HEK293 (cell line): ENCODE measurements at regions not wholly inside any gene's neighbourhood (a gene's known extent, or its start where the extent isn't known, plus 50 kb on each side); places are given as distances from the start of the nearest gene placed in this dataset.

Source experiments
- CTCF ChIA-PET: fragments of 350-600 bp; formaldehyde crosslinking; extraction: SDS; loops from one replicate; lab custom pipeline; 2021; ENCODE audit warnings: antibody characterized with exemption; lab: Yijun Ruan, JAX
- POLR2A ChIA-PET: fragments of 300-600 bp; formaldehyde crosslinking; extraction: SDS; loops from one replicate; lab custom pipeline; 2020; ENCODE audit warnings: antibody characterized with exemption, inconsistent platforms; lab: Yijun Ruan, JAX
- H3K27ac ChIP-seq: fragments of 200-500 bp; sonication (Bioruptor generic); 2 replicates; pipeline ENCODE4 v1.5.1; 2014; ENCODE audit warnings: low read depth, low read length, control low read depth, inconsistent platforms; ENCODE audit errors: extremely low read depth
- H3K36me3 ChIP-seq, 2 experiments: fragments of 200-500 bp in 1 of 2; sonication (Bioruptor generic) in 1 of 2; 1 replicate in 1 of 2; 2 replicates in 1 of 2; pipeline ENCODE4 v1.5.1; 2014 to 2017; ENCODE audit warnings: inconsistent platforms in 2 of 2, low read length in 2 of 2; ENCODE audit not compliant: control insufficient read depth in 2 of 2, insufficient read depth in 1 of 2
- H3K4me1 ChIP-seq: fragments of 200-500 bp; sonication (Bioruptor generic); 2 replicates; pipeline ENCODE4 v1.5.1; 2014; ENCODE audit warnings: mild to moderate bottlenecking, low read length, inconsistent platforms; ENCODE audit not compliant: control insufficient read depth, insufficient read depth
- H3K4me3 ChIP-seq: 2 replicates; pipeline ENCODE4 v1.5.1; 2011; ENCODE audit warnings: low read depth, mild to moderate bottlenecking, control low read depth, low read length, moderate library complexity
- H3K9me3 ChIP-seq: fragments of 200-500 bp; sonication (Bioruptor generic); 2 replicates; pipeline ENCODE4 v1.5.1; 2014; ENCODE audit warnings: low read depth, low read length, inconsistent platforms; ENCODE audit not compliant: control insufficient read depth, insufficient read depth
- SCRT1 ChIP-seq: fragments of 450-650 bp; formaldehyde crosslinking; IDR thresholded peaks from 2 replicates; pipeline ENCODE4 v1.5.1; 2016; ENCODE audit warnings: missing biosample characterization, missing genetic modification characterization, borderline replicate concordance
- TRIM28 ChIP-seq: IDR thresholded peaks from 2 replicates; pipeline ENCODE4 v1.6.1; 2011; ENCODE audit warnings: low read length, control low read depth, borderline replicate concordance
- ZBTB1 ChIP-seq: fragments of 450-650 bp; formaldehyde crosslinking; IDR thresholded peaks from 2 replicates; pipeline ENCODE4 v1.5.1; 2016; ENCODE audit warnings: missing biosample characterization, missing genetic modification characterization
- ZBTB17 ChIP-seq: fragments of 450-650 bp; formaldehyde crosslinking; IDR thresholded peaks from 2 replicates; pipeline ENCODE4 v1.5.1; 2016; ENCODE audit warnings: missing biosample characterization, missing genetic modification characterization
- ZNF140 ChIP-seq: fragments of 450-650 bp; formaldehyde crosslinking; IDR thresholded peaks from 2 replicates; pipeline ENCODE4 v1.5.1; 2016; ENCODE audit warnings: missing biosample characterization, missing genetic modification characterization
- ZNF157 ChIP-seq: fragments of 450-650 bp; formaldehyde crosslinking; IDR thresholded peaks from 2 replicates; pipeline ENCODE4 v1.5.1; 2016; ENCODE audit warnings: missing biosample characterization, missing genetic modification characterization
- ZNF174 ChIP-seq: fragments of 450-650 bp; formaldehyde crosslinking; IDR thresholded peaks from 2 replicates; pipeline ENCODE4 v1.5.0; 2017; ENCODE audit warnings: missing biosample characterization, mild to moderate bottlenecking, missing genetic modification characterization
- ZNF184 ChIP-seq: fragments of 450-650 bp; IDR thresholded peaks from 2 replicates; pipeline ENCODE4 v1.5.1; 2018; ENCODE audit warnings: missing biosample characterization, mild to moderate bottlenecking, missing genetic modification characterization
- ZNF19 ChIP-seq: fragments of 450-650 bp; formaldehyde crosslinking; IDR thresholded peaks from 2 replicates; pipeline ENCODE4; 2016; ENCODE audit warnings: missing biosample characterization, missing genetic modification characterization, low read depth
- ZNF211 ChIP-seq: fragments of 450-650 bp; formaldehyde crosslinking; IDR thresholded peaks from 2 replicates; pipeline ENCODE4 v1.5.1; 2016; ENCODE audit warnings: low read depth, missing biosample characterization, missing genetic modification characterization
- ZNF248 ChIP-seq: fragments of 450-650 bp; formaldehyde crosslinking; IDR thresholded peaks from 2 replicates; pipeline ENCODE4 v1.5.1; 2017; ENCODE audit warnings: missing biosample characterization, missing genetic modification characterization
- ZNF311 ChIP-seq: fragments of 450-650 bp; formaldehyde crosslinking; IDR thresholded peaks from 2 replicates; pipeline ENCODE4 v1.5.1; 2017; ENCODE audit warnings: missing biosample characterization, missing genetic modification characterization, borderline replicate concordance
- ZNF768 ChIP-seq: fragments of 450-650 bp; formaldehyde crosslinking; IDR thresholded peaks from 2 replicates; pipeline ENCODE4 v1.5.1; 2018; ENCODE audit warnings: missing biosample characterization, mild to moderate bottlenecking, missing genetic modification characterization
- ZNF791 ChIP-seq: fragments of 450-650 bp; formaldehyde crosslinking; IDR thresholded peaks from 2 replicates; pipeline ENCODE4 v1.5.1; 2016; ENCODE audit warnings: missing biosample characterization, missing genetic modification characterization
- ZSCAN30 ChIP-seq: fragments of 450-650 bp; IDR thresholded peaks from 2 replicates; pipeline ENCODE4 v1.5.1; 2018; ENCODE audit warnings: missing biosample characterization, mild to moderate bottlenecking, missing genetic modification characterization, moderate library complexity
- TF ChIP-seq, protein P1 (sequence below): fragments of 450-650 bp; formaldehyde crosslinking; IDR thresholded peaks from 2 replicates; pipeline ENCODE4 v1.5.1; 2016; ENCODE audit warnings: missing biosample characterization, missing genetic modification characterization
- TF ChIP-seq, protein P2 (sequence below): fragments of 450-650 bp; formaldehyde crosslinking; IDR thresholded peaks from 2 replicates; pipeline ENCODE4 v1.5.1; 2016; ENCODE audit warnings: missing biosample characterization, missing genetic modification characterization
- TF ChIP-seq, protein P3 (sequence below): fragments of 450-650 bp; formaldehyde crosslinking; IDR thresholded peaks from 2 replicates; pipeline ENCODE4 v1.5.1; 2016; ENCODE audit warnings: missing biosample characterization, missing genetic modification characterization
- TF ChIP-seq, protein P4 (sequence below): fragments of 450-650 bp; formaldehyde crosslinking; IDR thresholded peaks from 2 replicates; pipeline ENCODE4 v1.5.1; 2016; ENCODE audit warnings: missing biosample characterization, missing genetic modification characterization
- TF ChIP-seq, protein P5 (sequence below): fragments of 450-650 bp; formaldehyde crosslinking; optimal IDR thresholded peaks from 2 replicates; pipeline ENCODE3; 2016; ENCODE audit warnings: missing biosample characterization, mild to moderate bottlenecking, missing genetic modification characterization
- TF ChIP-seq, protein P6 (sequence below): fragments of 450-650 bp; IDR thresholded peaks from 2 replicates; pipeline ENCODE4 v1.5.1; 2018; ENCODE audit warnings: missing biosample characterization, mild to moderate bottlenecking, missing genetic modification characterization

DNA sequence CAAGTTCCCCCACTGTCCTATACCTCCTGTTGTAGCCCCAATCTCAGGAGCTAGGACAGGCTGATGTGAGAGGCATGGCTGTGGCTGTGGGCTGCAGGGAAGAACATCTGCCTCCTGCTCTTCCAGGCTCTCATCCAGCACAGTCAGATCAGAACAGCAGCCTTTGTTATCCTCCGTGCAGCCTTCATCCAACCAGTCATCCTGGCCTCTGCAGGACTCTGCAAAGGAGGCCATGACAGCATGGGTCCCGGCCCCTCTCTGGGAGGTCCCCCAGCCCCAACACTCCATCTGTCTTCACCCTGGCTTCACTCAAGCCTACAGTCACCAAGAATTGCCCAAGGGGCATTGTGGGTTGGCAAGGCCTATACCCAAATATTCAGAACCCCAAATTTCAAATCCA is 223.2 kb upstream of the COPS8 start (continued):
- TF ChIP-seq ZBTB17 (tag by site-specific recombination) = no peak
- TF ChIP-seq, protein P1, sequence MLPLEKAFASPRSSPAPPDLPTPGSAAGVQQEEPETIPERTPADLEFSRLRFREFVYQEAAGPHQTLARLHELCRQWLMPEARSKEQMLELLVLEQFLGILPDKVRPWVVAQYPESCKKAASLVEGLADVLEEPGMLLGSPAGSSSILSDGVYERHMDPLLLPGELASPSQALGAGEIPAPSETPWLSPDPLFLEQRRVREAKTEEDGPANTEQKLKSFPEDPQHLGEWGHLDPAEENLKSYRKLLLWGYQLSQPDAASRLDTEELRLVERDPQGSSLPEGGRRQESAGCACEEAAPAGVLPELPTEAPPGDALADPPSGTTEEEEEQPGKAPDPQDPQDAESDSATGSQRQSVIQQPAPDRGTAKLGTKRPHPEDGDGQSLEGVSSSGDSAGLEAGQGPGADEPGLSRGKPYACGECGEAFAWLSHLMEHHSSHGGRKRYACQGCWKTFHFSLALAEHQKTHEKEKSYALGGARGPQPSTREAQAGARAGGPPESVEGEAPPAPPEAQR (tag by site-specific recombination) = no peak
- TF ChIP-seq ZNF211 (tag by site-specific recombination) = no peak
- no peak for TF ChIP-seq ZNF157
- TF ChIP-seq, protein P2, sequence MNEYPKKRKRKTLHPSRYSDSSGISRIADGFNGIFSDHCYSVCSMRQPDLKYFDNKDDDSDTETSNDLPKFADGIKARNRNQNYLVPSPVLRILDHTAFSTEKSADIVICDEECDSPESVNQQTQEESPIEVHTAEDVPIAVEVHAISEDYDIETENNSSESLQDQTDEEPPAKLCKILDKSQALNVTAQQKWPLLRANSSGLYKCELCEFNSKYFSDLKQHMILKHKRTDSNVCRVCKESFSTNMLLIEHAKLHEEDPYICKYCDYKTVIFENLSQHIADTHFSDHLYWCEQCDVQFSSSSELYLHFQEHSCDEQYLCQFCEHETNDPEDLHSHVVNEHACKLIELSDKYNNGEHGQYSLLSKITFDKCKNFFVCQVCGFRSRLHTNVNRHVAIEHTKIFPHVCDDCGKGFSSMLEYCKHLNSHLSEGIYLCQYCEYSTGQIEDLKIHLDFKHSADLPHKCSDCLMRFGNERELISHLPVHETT = no peak

DNA sequence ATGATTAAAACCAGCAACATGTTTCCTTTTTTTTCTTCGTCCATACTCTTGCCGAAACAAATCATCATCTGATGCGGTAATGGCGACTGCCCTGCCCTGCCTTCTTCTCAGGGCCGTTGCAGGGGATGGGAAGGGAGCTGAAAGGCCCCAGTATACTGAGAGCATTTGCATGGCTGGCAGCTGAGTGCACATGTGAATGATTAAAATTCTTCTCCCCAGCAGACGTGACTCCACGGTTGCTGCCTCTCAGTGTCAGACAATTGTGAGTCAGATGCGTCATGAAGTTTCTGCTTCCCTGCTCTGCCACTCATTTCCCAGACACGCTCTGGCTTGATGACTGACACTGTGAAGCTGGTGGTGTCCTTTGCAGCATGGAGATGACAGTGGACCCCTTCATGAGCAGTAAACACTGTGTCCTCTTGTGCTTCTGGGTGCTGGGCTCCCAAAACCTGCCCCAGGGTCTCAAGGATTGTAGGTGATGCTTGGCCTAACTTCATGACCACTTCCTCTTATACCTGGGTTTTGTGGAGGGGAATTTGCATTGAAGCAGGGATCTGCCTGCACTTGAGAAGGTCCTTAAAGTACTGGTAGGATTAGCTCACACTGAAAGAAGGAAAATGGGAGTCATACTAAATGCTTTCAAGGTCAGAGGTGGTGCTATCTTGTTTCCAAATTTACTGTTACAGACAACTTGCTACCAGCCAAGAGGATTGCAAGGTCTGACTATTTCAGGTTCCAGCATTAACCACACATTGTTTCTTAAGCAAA is 222.5 kb upstream of the COPS8 start:
- no peak overlapping the region for H3K27ac ChIP-seq
- POLR2A ChIA-PET = no interaction called here
- no peaks in the 10 kb centered on the region for H3K36me3 ChIP-seq
- H3K9me3 ChIP-seq = no peaks in the 10 kb centered on the region
- TF ChIP-seq ZBTB1 (tag by site-specific recombination) = no peak
- no peak for TF ChIP-seq ZNF768 (tag by site-specific recombination)
- TF ChIP-seq, protein P1 (tag by site-specific recombination) = no peak
- no peak for TF ChIP-seq SCRT1 (tag by site-specific recombination)
- no peak for TF ChIP-seq ZNF248 (tag by site-specific recombination)
- TF ChIP-seq ZNF184 (tag by site-specific recombination) = no peak
- TF ChIP-seq, protein P3, sequence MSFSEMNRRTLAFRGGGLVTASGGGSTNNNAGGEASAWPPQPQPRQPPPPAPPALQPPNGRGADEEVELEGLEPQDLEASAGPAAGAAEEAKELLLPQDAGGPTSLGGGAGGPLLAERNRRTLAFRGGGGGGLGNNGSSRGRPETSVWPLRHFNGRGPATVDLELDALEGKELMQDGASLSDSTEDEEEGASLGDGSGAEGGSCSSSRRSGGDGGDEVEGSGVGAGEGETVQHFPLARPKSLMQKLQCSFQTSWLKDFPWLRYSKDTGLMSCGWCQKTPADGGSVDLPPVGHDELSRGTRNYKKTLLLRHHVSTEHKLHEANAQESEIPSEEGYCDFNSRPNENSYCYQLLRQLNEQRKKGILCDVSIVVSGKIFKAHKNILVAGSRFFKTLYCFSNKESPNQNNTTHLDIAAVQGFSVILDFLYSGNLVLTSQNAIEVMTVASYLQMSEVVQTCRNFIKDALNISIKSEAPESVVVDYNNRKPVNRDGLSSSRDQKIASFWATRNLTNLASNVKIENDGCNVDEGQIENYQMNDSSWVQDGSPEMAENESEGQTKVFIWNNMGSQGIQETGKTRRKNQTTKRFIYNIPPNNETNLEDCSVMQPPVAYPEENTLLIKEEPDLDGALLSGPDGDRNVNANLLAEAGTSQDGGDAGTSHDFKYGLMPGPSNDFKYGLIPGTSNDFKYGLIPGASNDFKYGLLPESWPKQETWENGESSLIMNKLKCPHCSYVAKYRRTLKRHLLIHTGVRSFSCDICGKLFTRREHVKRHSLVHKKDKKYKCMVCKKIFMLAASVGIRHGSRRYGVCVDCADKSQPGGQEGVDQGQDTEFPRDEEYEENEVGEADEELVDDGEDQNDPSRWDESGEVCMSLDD (tag by site-specific recombination) = no peak
- TF ChIP-seq, all 188 proteins: peak for 0
- CTCF ChIA-PET = interaction anchor here (0.5 to 0.6 kb wide), 2 partner anchors 65 to 301 kb away, joined by 3 to 8 read pairs; no protein-coding TSS in a partner anchor
- Histone ChIP-seq H3K4me3 (no peak overlapping the region), H3K4me1 (no peaks in the 10 kb centered on the region)

DNA sequence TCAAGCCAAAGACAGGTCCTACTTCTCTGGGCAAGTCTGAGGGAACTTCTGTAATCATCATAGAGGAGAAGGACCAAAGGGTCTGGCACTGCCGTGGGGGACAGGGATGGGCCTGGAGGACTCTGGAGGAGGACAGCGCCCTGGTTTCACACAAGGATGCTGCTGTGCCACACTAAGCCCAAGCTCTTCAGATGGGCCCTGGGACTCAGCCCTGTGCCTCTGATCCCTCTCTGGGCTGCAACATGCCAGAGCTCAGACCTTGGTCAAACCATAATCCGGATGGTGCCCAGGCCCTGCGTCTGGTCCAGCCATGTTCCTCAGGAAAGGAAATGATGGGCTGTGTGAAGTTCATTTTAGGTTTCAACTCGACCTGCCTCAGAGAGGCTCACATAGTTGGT is 222.0 kb upstream of the COPS8 start:
- no peak overlapping the region for H3K27ac ChIP-seq
- H3K9me3 ChIP-seq = no peaks in the 10 kb centered on the region
- POLR2A ChIA-PET = no interaction called here
- no peak overlapping the region for H3K4me3 ChIP-seq
- CTCF ChIA-PET = interaction anchor here (0.5 to 0.6 kb wide), 2 partner anchors 64 to 301 kb away, joined by 3 to 8 read pairs; no protein-coding TSS in a partner anchor
- no peaks in the 10 kb centered on the region for H3K36me3 ChIP-seq
- H3K4me1 ChIP-seq = no peaks in the 10 kb centered on the region
- TF ChIP-seq ZNF791 (tag by site-specific recombination) (no peak), ZNF311 (tag by site-specific recombination) (no peak), ZSCAN30 (tag by site-specific recombination) (no peak), ZNF140 (no peak), TRIM28 (no peak), ZNF768 (tag by site-specific recombination) (no peak), ZNF19 (tag by site-specific recombination) (no peak), ZNF174 (no peak)
- TF ChIP-seq, protein P4, sequence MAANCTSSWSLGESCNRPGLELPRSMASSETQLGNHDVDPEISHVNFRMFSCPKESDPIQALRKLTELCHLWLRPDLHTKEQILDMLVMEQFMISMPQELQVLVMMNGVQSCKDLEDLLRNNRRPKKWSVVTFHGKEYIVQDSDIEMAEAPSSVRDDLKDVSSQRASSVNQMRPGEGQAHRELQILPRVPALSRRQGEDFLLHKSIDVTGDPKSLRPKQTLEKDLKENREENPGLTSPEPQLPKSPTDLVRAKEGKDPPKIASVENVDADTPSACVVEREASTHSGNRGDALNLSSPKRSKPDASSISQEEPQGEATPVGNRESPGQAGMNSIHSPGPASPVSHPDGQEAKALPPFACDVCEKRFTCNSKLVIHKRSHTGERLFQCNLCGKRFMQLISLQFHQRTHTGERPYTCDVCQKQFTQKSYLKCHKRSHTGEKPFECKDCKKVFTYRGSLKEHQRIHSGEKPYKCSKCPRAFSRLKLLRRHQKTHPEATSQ = no peak
- TF ChIP-seq, protein P5, sequence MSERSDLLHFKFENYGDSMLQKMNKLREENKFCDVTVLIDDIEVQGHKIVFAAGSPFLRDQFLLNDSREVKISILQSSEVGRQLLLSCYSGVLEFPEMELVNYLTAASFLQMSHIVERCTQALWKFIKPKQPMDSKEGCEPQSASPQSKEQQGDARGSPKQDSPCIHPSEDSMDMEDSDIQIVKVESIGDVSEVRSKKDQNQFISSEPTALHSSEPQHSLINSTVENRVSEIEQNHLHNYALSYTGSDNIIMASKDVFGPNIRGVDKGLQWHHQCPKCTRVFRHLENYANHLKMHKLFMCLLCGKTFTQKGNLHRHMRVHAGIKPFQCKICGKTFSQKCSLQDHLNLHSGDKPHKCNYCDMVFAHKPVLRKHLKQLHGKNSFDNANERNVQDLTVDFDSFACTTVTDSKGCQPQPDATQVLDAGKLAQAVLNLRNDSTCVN = no peak
- TF ChIP-seq, protein P6, sequence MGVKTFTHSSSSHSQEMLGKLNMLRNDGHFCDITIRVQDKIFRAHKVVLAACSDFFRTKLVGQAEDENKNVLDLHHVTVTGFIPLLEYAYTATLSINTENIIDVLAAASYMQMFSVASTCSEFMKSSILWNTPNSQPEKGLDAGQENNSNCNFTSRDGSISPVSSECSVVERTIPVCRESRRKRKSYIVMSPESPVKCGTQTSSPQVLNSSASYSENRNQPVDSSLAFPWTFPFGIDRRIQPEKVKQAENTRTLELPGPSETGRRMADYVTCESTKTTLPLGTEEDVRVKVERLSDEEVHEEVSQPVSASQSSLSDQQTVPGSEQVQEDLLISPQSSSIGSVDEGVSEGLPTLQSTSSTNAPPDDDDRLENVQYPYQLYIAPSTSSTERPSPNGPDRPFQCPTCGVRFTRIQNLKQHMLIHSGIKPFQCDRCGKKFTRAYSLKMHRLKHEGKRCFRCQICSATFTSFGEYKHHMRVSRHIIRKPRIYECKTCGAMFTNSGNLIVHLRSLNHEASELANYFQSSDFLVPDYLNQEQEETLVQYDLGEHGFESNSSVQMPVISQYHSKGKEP (tag by site-specific recombination) = no peak
